HEK293 (cell line): ENCODE measurements at regions not wholly inside any gene's neighbourhood (a gene's known extent, or its start where the extent isn't known, plus 50 kb on each side); places are given as distances from the start of the nearest gene placed in this dataset.

ENCODE experiments used
- CTCF ChIA-PET: fragments of 350-600 bp; formaldehyde crosslinking; extraction: SDS; loops from one replicate; lab custom pipeline; 2021; ENCODE audit warnings: antibody characterized with exemption; lab: Yijun Ruan, JAX
- POLR2A ChIA-PET: fragments of 300-600 bp; formaldehyde crosslinking; extraction: SDS; loops from one replicate; lab custom pipeline; 2020; ENCODE audit warnings: antibody characterized with exemption, inconsistent platforms; lab: Yijun Ruan, JAX
- H3K27ac ChIP-seq: fragments of 200-500 bp; sonication (Bioruptor generic); 2 replicates; pipeline ENCODE4 v1.5.1; 2014; ENCODE audit warnings: low read depth, low read length, control low read depth, inconsistent platforms; ENCODE audit errors: extremely low read depth
- H3K36me3 ChIP-seq, 2 experiments: fragments of 200-500 bp in 1 of 2; sonication (Bioruptor generic) in 1 of 2; 1 replicate in 1 of 2; 2 replicates in 1 of 2; pipeline ENCODE4 v1.5.1; 2014 to 2017; ENCODE audit warnings: inconsistent platforms in 2 of 2, low read length in 2 of 2; ENCODE audit not compliant: control insufficient read depth in 2 of 2, insufficient read depth in 1 of 2
- H3K4me1 ChIP-seq: fragments of 200-500 bp; sonication (Bioruptor generic); 2 replicates; pipeline ENCODE4 v1.5.1; 2014; ENCODE audit warnings: mild to moderate bottlenecking, low read length, inconsistent platforms; ENCODE audit not compliant: control insufficient read depth, insufficient read depth
- H3K4me3 ChIP-seq: 2 replicates; pipeline ENCODE4 v1.5.1; 2011; ENCODE audit warnings: low read depth, mild to moderate bottlenecking, control low read depth, low read length, moderate library complexity
- H3K9me3 ChIP-seq: fragments of 200-500 bp; sonication (Bioruptor generic); 2 replicates; pipeline ENCODE4 v1.5.1; 2014; ENCODE audit warnings: low read depth, low read length, inconsistent platforms; ENCODE audit not compliant: control insufficient read depth, insufficient read depth
- GLI4 ChIP-seq: fragments of 450-650 bp; formaldehyde crosslinking; IDR thresholded peaks from 2 replicates; pipeline ENCODE4 v1.5.1; 2016; ENCODE audit warnings: missing biosample characterization, missing genetic modification characterization
- SP3 ChIP-seq: fragments of 450-650 bp; formaldehyde crosslinking; IDR thresholded peaks from 2 replicates; pipeline ENCODE4 v1.5.1; 2016; ENCODE audit warnings: missing biosample characterization, missing genetic modification characterization
- SP7 ChIP-seq: fragments of 450-650 bp; formaldehyde crosslinking; IDR thresholded peaks from 2 replicates; pipeline ENCODE4 v1.5.1; 2016; ENCODE audit warnings: missing biosample characterization, missing genetic modification characterization
- TRIM28 ChIP-seq: IDR thresholded peaks from 2 replicates; pipeline ENCODE4 v1.6.1; 2011; ENCODE audit warnings: low read length, control low read depth, borderline replicate concordance
- WT1 ChIP-seq: fragments of 450-650 bp; formaldehyde crosslinking; IDR thresholded peaks from 2 replicates; pipeline ENCODE4 v1.5.1; 2016; ENCODE audit warnings: missing biosample characterization, missing genetic modification characterization
- ZEB2 ChIP-seq: fragments of 450-650 bp; formaldehyde crosslinking; IDR thresholded peaks from 2 replicates; pipeline ENCODE4 v1.5.1; 2016; ENCODE audit warnings: missing biosample characterization, missing genetic modification characterization
- ZNF114 ChIP-seq: fragments of 450-650 bp; formaldehyde crosslinking; IDR thresholded peaks from 2 replicates; pipeline ENCODE4 v1.5.0; 2017; ENCODE audit warnings: missing biosample characterization, missing genetic modification characterization
- ZNF133 ChIP-seq: fragments of 450-650 bp; formaldehyde crosslinking; IDR thresholded peaks from 2 replicates; pipeline ENCODE4 v1.5.1; 2016; ENCODE audit warnings: missing biosample characterization, missing genetic modification characterization
- ZNF157 ChIP-seq: fragments of 450-650 bp; formaldehyde crosslinking; IDR thresholded peaks from 2 replicates; pipeline ENCODE4 v1.5.1; 2016; ENCODE audit warnings: missing biosample characterization, missing genetic modification characterization
- ZNF2 ChIP-seq: fragments of 450-650 bp; formaldehyde crosslinking; IDR thresholded peaks from 2 replicates; pipeline ENCODE4 v1.5.1; 2016; ENCODE audit warnings: missing biosample characterization, missing genetic modification characterization
- ZNF302 ChIP-seq: fragments of 450-650 bp; formaldehyde crosslinking; IDR thresholded peaks from 2 replicates; pipeline ENCODE4 v1.5.1; 2016; ENCODE audit warnings: missing biosample characterization, missing genetic modification characterization, low read depth
- ZNF426 ChIP-seq: fragments of 450-650 bp; formaldehyde crosslinking; IDR thresholded peaks from 2 replicates; pipeline ENCODE4 v1.5.1; 2017; ENCODE audit warnings: missing biosample characterization, missing genetic modification characterization, mild to moderate bottlenecking, inconsistent platforms, moderate library complexity
- ZNF623 ChIP-seq: fragments of 450-650 bp; formaldehyde crosslinking; IDR thresholded peaks from 2 replicates; pipeline ENCODE4 v1.5.1; 2016; ENCODE audit warnings: missing biosample characterization, missing genetic modification characterization
- ZNF629 ChIP-seq: fragments of 450-650 bp; formaldehyde crosslinking; IDR thresholded peaks from 2 replicates; pipeline ENCODE4 v1.5.1; 2017; ENCODE audit warnings: missing biosample characterization, missing genetic modification characterization
- TF ChIP-seq, protein P1 (sequence below): fragments of 450-650 bp; formaldehyde crosslinking; IDR thresholded peaks from 2 replicates; pipeline ENCODE4 v1.5.1; 2016; ENCODE audit warnings: missing biosample characterization, missing genetic modification characterization
- TF ChIP-seq, protein P2 (sequence below): fragments of 450-650 bp; formaldehyde crosslinking; IDR thresholded peaks from 2 replicates; pipeline ENCODE4 v1.5.1; 2017; ENCODE audit warnings: missing biosample characterization, missing genetic modification characterization
- TF ChIP-seq, protein P3 (sequence below): fragments of 450-650 bp; formaldehyde crosslinking; IDR thresholded peaks from 2 replicates; pipeline ENCODE4 v1.5.1; 2016; ENCODE audit warnings: missing biosample characterization, missing genetic modification characterization, low read depth
- TF ChIP-seq, protein P4 (sequence below): fragments of 450-650 bp; formaldehyde crosslinking; IDR thresholded peaks from 2 replicates; pipeline ENCODE4 v1.5.1; 2016; ENCODE audit warnings: missing biosample characterization, missing genetic modification characterization
- TF ChIP-seq, protein P5 (sequence below): fragments of 450-650 bp; formaldehyde crosslinking; conservative IDR thresholded peaks from 2 replicates; pipeline ENCODE4 v1.5.1; 2016; ENCODE audit warnings: low read depth, missing biosample characterization, missing genetic modification characterization

DNA sequence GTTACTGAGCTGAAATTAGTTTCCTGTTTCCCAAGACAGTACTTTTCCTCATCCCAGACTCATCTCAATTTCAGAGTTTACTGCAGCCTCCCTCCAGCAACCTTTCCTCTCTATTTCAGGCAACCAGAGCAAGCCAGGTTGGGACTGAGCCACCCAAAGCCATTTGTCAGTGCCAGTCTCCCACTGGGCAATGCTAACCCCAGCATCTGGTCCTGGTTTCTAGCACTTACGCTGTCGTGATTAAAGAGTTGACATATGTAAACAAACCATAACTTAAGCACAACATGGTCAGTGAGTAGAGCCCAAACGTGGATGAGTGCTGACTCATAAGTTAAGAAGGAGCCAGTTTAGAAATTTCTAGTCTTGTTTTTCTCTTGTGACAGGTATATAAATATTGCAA, 119.6 kb upstream of the BLID start:
- no peak overlapping the region for H3K4me3 ChIP-seq
- ChIA-PET POLR2A (no interaction called here), CTCF (interaction anchor here (0.6 to 0.8 kb wide), 3 partner anchors 20 to 580 kb away, joined by 3 read pairs; partner anchors contain the start of gene BLID)
- no peaks in the 10 kb centered on the region for H3K36me3 ChIP-seq
- H3K9me3 ChIP-seq, result no peaks in the 10 kb centered on the region
- H3K4me1 ChIP-seq, result no peaks in the 10 kb centered on the region
- no peak overlapping the region for H3K27ac ChIP-seq
- no peak for TF ChIP-seq ZNF2 (tag by site-specific recombination)
- TF ChIP-seq ZNF114 (tag by site-specific recombination), result no peak
- no peak for TF ChIP-seq TRIM28
- TF ChIP-seq, protein P1, sequence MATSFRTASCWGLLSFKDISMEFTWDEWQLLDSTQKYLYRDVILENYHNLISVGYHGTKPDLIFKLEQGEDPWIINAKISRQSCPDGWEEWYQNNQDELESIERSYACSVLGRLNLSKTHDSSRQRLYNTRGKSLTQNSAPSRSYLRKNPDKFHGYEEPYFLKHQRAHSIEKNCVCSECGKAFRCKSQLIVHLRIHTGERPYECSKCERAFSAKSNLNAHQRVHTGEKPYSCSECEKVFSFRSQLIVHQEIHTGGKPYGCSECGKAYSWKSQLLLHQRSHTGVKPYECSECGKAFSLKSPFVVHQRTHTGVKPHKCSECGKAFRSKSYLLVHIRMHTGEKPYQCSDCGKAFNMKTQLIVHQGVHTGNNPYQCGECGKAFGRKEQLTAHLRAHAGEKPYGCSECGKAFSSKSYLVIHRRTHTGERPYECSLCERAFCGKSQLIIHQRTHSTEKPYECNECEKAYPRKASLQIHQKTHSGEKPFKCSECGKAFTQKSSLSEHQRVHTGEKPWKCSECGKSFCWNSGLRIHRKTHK (tag by site-specific recombination), result no peak

DNA sequence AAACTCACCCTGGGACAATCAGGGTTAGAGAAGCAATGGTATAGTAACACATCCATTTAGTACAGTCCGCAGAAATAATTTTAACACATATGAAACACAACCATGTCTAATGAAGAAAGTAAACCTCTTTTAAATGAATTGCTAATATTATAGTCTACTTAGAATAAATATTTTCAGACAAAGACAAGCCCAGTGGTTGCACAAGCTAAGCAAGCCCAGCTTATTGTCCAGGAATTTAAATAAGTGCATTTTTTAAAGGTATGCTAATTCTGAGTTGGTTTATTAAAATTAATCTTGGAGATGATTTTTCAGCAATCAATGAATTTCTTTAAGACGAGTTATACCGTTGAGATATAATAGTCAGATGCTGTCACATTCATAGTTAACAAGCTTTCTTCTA, 118.8 kb upstream of the BLID start:
- CTCF ChIA-PET, result interaction anchor here (0.6 to 1.3 kb wide), 2 partner anchors 19 to 20 kb away, joined by 3 read pairs; no protein-coding TSS in a partner anchor
- no peak for TF ChIP-seq SP7 (tag by site-specific recombination)
- TF ChIP-seq ZNF302 (tag by site-specific recombination), result no peak
- TF ChIP-seq ZEB2 (tag by site-specific recombination), result no peak
- TF ChIP-seq ZNF623 (tag by site-specific recombination), result no peak
- TF ChIP-seq, protein P2, sequence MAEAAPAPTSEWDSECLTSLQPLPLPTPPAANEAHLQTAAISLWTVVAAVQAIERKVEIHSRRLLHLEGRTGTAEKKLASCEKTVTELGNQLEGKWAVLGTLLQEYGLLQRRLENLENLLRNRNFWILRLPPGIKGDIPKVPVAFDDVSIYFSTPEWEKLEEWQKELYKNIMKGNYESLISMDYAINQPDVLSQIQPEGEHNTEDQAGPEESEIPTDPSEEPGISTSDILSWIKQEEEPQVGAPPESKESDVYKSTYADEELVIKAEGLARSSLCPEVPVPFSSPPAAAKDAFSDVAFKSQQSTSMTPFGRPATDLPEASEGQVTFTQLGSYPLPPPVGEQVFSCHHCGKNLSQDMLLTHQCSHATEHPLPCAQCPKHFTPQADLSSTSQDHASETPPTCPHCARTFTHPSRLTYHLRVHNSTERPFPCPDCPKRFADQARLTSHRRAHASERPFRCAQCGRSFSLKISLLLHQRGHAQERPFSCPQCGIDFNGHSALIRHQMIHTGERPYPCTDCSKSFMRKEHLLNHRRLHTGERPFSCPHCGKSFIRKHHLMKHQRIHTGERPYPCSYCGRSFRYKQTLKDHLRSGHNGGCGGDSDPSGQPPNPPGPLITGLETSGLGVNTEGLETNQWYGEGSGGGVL (tag by site-specific recombination), result no peak
- TF ChIP-seq GLI4, result no peak
- TF ChIP-seq SP3 (tag by site-specific recombination), result no peak
- TF ChIP-seq, protein P3, sequence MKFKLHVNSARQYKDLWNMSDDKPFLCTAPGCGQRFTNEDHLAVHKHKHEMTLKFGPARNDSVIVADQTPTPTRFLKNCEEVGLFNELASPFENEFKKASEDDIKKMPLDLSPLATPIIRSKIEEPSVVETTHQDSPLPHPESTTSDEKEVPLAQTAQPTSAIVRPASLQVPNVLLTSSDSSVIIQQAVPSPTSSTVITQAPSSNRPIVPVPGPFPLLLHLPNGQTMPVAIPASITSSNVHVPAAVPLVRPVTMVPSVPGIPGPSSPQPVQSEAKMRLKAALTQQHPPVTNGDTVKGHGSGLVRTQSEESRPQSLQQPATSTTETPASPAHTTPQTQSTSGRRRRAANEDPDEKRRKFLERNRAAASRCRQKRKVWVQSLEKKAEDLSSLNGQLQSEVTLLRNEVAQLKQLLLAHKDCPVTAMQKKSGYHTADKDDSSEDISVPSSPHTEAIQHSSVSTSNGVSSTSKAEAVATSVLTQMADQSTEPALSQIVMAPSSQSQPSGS (tag by site-specific recombination), result no peak
- TF ChIP-seq, protein P4, sequence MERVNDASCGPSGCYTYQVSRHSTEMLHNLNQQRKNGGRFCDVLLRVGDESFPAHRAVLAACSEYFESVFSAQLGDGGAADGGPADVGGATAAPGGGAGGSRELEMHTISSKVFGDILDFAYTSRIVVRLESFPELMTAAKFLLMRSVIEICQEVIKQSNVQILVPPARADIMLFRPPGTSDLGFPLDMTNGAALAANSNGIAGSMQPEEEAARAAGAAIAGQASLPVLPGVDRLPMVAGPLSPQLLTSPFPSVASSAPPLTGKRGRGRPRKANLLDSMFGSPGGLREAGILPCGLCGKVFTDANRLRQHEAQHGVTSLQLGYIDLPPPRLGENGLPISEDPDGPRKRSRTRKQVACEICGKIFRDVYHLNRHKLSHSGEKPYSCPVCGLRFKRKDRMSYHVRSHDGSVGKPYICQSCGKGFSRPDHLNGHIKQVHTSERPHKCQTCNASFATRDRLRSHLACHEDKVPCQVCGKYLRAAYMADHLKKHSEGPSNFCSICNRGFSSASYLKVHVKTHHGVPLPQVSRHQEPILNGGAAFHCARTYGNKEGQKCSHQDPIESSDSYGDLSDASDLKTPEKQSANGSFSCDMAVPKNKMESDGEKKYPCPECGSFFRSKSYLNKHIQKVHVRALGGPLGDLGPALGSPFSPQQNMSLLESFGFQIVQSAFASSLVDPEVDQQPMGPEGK, result no peak
- TF ChIP-seq ZNF157, result no peak
- no peak for TF ChIP-seq TRIM28
- no peak for TF ChIP-seq ZNF133 (tag by site-specific recombination)
- no peak for TF ChIP-seq ZNF426 (tag by site-specific recombination)
- no peak for TF ChIP-seq WT1 (tag by site-specific recombination)
- TF ChIP-seq, protein P5, sequence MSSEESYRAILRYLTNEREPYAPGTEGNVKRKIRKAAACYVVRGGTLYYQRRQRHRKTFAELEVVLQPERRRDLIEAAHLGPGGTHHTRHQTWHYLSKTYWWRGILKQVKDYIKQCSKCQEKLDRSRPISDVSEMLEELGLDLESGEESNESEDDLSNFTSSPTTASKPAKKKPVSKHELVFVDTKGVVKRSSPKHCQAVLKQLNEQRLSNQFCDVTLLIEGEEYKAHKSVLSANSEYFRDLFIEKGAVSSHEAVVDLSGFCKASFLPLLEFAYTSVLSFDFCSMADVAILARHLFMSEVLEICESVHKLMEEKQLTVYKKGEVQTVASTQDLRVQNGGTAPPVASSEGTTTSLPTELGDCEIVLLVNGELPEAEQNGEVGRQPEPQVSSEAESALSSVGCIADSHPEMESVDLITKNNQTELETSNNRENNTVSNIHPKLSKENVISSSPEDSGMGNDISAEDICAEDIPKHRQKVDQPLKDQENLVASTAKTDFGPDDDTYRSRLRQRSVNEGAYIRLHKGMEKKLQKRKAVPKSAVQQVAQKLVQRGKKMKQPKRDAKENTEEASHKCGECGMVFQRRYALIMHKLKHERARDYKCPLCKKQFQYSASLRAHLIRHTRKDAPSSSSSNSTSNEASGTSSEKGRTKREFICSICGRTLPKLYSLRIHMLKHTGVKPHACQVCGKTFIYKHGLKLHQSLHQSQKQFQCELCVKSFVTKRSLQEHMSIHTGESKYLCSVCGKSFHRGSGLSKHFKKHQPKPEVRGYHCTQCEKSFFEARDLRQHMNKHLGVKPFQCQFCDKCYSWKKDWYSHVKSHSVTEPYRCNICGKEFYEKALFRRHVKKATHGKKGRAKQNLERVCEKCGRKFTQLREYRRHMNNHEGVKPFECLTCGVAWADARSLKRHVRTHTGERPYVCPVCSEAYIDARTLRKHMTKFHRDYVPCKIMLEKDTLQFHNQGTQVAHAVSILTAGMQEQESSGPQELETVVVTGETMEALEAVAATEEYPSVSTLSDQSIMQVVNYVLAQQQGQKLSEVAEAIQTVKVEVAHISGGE (tag by site-specific recombination), result no peak
- no peak for TF ChIP-seq ZNF629 (tag by site-specific recombination)
- POLR2A ChIA-PET, result no interaction called here

More for the DNA sequence above, 118.8 kb upstream of the BLID start:
- H3K36me3 ChIP-seq, result no peaks in the 10 kb centered on the region
- no peak overlapping the region for H3K4me3 ChIP-seq
- H3K9me3 ChIP-seq, result no peaks in the 10 kb centered on the region
- H3K4me1 ChIP-seq, result no peaks in the 10 kb centered on the region
- no peak overlapping the region for H3K27ac ChIP-seq
